CD4-positive, alpha-beta T cell treated with Interferon alpha-2 for 1 hour (primary cell): ENCODE measurements at regions not wholly inside any gene's neighbourhood (a gene's known extent, or its start where the extent isn't known, plus 50 kb on each side); places are given as distances from the start of the nearest gene placed in this dataset.

Experiments used
- DNase-seq, 2 donors: peaks; one replicate each; pipeline ENCODE4 v3.0.0-alpha.2; 2020 to 2022

- DNase-seq = no peak
These were observed 115.3 kb upstream of the C1QTNF9B start for GRCh38 chr13:24012648-24013047.

GRCh38 chr13:24013189-24013588, 115.9 kb upstream of the C1QTNF9B start:
- DNase-seq = no peak

DNA sequence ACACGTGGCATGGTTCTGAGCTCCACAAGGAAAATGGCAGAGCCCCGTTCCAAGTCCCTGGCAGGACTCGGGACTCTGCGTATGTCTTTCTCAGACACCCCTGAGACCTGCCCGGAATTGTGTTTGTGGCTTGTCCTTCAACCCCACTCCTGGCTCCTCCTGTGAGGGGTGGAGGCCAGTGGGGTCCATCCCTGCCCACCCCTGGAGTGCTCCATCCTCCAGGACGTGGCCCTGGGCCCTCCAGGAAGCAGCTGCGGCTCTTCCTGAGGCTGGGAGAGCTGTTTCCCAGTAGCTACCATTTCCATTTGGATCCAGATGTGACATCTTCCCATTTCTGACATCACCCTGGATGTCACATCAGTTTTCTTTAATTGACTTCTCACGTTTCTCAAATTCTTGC, 118.7 kb upstream of the C1QTNF9B start:
- DNase-seq = no peak

DNA sequence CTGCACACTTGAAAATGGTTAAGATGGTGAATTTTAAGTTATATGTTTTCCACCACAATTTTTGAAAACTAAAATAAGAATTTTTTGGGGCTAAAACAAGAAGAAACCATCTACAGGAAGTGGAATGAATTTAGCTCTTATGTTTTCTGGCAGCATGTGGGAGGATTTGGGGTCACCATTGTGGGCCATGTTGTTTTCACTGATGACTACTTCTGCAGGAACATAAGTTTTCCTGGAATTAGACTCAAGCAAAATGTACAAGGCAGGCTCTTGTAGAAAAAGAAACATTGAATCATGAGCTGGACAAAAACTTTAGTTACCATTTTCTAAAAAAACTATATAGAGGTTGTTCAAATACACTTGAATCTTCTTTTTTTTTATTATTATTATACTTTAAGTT, 125.3 kb upstream of the C1QTNF9B start:
- no peak for DNase-seq

DNA sequence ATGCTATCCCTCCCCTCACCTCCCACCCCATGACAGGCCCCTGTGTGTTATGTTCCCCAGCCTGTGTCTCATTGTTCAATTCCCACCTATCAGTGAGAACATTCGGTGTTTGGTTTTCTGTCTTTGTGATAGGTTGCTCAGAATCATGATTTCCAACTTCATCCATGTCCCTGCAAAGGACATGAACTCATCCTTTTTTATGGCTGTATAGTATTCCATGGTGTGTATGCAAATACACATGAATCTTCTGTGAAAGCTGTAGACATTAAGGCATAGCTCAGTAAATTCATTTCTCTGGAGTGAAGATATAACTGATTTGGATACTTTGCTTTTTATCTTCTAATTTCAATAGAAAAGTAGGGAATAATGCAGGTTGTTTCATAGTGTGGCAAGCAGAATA, 125.8 kb upstream of the C1QTNF9B start:
- DNase-seq = no peak

DNA sequence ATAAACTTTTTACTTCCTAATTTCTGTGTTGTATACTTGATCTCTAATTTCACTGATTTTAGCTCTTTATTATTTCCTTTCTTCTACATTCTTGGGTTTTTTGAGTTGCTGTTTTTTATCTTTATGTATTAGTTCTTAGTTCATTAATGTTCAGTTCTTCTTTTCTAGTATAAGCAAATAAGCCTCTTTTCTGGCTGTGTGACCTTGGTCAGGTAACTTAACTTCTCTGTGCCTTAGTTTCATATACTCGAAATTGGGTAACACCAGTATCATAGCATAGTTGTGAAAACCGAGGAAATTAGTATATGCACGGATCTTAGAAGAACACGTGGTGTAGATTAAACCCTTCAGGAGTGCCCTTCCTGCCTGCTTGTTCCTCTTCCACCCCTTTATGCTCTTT, 130.2 kb upstream of the C1QTNF9B start:
- no peak for DNase-seq

GRCh38 chr13:24032252-24032651, 128.3 kb upstream of the SPATA13 start:
- DNase-seq = no peak

- DNase-seq = no peak
These were observed 127.8 kb upstream of the SPATA13 start for GRCh38 chr13:24032674-24033073.

DNA sequence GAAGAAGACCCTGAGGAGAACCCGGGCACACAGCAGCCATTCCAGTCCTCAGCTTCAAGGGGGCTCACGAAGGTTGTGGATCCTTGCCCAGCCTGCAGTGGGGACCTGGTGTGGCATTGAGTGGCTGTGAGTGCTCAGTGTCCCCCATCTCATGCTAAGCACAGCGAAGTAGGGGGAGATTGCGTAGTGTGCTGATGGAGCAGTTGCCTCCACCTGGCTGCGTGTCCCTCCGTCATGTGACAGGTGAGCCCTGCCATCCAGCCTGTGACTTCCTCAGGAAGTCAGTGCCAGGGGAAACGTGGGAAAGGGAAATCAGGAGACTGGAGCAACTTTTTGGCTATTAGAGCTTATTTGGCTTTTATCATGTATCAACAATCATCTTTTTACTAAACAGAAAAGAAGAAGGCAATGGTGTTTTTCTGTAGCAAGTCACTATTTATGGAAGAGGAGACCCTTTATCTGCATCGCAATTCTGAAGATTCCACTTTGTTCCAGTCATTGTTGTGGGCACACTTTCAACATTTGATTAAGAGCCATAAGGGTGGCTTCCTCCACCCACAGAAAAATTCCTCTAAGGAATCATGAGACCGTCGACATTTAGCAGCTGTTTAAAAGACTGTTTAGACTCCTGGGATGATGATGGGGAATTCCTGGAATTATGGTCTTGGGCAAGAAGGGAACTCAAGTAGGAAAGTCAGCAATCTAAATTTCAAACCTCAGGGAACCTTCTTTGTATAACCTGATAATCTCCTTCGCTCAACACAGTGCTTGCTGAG, 126.8 kb upstream of the SPATA13 start:
- no peak for DNase-seq

- DNase-seq = no peak
These were observed 125.1 kb upstream of the SPATA13 start for GRCh38 chr13:24035411-24035810.

DNA sequence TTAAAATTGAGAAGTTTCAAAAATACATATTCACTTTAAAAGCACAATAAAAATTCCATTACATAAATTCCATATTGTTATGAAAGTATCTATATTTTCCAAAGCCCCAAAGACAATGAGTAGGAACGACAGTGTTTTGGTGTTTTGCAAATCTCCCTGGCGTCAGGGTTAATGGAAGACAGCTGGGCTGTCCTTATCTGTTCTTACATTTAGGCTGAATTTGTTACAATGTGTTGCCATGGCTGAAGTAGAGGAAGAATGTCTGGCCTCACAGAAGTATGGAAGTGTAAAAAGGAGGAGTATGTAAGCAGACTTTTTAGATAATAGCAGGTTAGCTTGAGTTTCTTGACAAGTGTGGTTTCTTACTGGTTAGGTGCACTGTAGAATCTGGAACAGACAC, 124.4 kb upstream of the SPATA13 start:
- no peak for DNase-seq

DNA sequence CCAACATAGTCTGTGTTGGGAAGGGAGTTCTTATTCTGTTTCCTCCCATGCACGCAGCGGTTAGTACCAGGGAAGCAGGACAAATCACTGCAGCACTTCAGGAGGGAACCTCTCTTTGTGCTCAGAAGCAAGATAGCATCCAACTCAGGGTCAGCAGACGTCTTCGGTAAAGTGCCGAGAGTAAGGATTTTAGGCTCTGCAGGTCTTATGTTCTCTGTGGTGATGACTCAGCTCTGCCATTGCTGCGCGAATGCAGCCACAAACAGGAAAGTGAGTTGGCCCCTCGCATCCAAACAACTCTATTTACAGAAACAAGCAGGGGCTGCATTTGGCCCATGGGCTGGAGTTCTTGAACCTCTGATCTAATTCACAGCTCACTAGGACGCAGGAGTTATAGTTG, 122.1 kb upstream of the SPATA13 start:
- DNase-seq = no peak

GRCh38 chr13:24038841-24039330, 121.6 kb upstream of the SPATA13 start:
- DNase-seq = no peak

DNA sequence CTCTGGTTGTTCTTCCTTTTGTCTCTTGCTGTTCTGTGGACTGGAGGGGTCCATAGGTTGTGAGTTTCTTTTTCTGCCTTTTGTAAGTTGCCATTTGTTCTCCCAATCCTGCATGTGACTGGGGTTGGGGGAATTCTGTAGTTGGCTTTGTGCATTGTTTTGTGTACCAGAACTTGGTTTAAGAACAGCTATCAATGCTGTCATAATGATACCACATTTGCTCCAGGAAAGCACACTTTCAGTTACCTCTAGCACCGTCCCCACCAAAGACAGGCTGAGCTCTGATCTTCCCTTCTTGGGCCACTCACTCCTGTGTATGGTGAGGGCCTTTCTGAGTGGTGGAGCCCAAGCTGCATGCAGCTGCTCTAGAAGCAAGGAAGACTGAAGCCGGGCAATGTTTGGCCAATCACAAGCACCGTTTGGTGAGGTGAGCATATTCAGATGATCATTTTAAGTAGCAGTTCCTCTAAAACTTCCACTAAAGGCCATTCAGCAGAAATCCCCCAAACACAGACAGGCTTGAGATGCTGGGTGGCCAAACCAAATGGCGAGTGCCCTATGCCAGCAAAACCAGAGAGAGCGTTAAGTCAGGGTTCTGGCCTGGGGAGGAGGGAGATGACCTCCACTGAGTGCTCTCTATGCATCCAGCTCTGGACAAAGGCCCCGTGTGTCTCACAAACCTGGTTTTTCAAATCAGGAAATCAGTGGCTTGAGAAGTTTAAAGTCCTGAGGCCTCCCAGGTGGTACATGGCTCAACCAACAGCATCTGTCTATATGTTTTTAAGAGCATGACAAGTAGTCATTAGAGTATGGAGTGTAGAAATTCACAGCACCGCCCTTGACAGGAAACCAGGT, 120.7 kb upstream of the SPATA13 start:
- no peak for DNase-seq

- no peak for DNase-seq
These were observed 119.7 kb upstream of the SPATA13 start for GRCh38 chr13:24040835-24041234.

DNA sequence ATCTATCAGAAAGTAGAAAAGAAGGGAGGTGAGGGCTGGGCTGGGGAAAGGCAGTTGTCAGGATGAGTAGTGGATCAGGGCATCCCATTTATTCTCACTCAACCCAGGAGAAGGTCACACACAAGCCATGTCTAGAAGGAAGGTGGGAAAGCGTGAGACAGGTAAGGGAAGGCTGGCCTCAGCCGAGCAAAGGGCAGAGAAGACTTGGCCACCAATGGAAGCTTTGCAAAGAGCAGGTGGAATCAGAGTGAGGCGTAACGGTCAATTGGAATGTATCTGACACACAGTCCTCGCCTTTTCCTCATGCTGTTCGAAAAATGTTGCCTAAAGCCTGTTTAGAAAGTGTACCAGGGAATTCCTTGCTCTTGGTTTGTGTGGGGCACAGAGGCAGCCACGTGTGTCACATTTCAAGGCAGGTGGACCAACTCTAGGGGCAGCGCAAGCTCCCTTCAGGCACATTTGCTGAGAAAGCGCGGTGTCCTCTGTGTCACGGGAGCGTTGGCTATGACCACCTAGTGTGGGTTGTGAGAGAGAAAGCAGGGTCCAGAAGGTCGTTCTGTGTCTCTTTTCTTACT, 118.8 kb upstream of the SPATA13 start:
- no peak for DNase-seq

DNA sequence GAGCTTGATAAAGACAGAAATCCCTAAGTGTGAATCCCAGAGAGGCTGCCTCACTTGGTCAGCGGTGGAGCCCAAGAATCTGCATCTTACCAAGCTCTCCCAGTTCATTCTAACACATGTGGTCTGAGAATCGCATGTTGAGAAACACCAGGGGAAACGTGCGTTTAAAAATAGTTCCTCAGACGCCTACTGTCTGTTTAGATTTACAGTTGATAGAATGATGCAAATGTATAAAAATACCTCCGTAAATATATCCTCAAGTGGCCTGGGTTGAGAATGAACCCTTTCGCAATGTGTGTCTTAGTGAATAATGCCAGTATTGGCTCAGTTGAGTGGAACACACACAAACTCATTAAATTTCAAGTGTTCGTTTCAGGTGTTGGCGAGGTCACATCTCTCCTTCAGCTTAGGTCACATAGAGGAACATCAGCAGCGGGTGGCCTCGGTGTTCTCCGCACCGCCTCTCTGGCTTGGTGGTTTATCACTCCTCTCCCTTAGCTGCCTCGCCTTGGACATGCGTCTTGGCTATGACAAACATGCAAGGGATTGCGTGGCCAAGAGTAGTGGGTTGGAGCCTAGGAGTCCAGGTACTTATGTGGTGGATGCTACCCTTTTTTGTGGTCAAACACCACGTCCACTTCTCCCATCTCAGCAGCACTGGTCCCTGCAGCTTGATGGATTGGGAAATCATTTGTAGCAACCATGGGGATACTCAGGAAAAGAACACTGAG, 117.6 kb upstream of the SPATA13 start:
- no peak for DNase-seq

DNA sequence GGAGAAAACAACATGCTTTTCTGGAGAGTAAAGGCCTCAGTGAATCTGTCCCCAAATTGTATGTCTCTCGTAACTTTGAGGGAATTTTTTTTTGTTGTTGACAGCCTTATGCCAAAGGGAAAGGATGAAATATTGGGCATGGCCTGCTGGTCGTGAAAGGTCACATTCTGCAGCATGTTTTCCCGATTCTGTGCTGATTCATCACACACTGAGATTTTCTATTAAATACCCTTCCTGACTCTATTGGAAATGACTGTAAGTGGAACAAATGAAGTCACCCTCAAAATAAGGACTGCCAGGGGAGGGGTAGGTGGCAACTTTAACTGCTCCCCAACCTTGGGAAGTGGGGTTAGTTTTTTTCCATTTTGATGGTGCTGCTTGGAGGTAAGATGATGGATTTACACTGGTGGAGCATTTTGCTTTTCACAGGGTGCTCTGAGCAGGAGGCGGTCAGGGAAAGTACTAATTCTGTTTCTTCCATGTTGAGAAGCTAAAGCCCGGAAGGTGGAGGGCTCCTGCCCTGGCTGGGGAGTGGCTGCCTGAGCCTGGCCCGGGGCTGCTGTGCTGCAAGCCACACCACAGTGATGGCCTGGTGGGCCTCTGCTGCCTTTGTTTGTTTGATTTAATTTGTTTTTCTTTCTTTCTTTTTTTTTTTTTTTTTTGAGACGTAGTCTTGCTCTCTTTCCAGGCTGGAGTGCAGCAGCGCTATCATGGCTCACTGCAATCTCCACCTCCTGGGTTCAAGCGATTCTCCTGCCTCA, 116.8 kb upstream of the SPATA13 start:
- DNase-seq = no peak

- no peak for DNase-seq
These were observed 114.9 kb upstream of the SPATA13 start for GRCh38 chr13:24045597-24045996.

DNA sequence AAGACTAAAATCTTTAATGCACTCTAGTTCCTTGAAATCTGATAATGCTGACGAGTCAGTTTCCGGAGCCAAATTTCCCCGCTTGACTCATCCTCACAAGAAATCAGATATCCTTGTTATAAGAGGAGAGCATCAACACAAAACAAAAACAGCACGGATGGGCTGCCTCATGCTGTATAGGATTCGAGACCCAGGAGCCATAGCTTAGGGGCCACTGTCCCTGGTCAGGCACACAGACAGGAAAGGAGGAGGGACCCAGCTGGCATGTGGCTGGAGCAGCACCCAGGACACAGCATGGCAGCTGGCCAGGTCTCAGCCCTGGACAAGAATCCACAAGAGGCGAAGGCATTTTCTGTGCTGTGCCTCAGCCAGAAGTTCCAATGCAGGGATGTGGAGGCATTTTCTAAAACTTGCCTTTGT, 110.2 kb upstream of the SPATA13 start:
- DNase-seq = no peak

GRCh38 chr13:24050796-24051715, 109.5 kb upstream of the SPATA13 start:
- DNase-seq = no peak
